SH-SY5Y (cell line): ENCODE measurements at regions not wholly inside any gene's neighbourhood (a gene's known extent, or its start where the extent isn't known, plus 50 kb on each side); places are given as distances from the start of the nearest gene placed in this dataset.

ENCODE experiments used
- GATA2 ChIP-seq: IDR thresholded peaks from 2 replicates; pipeline ENCODE4 v1.6.1; 2011; ENCODE audit warnings: mild to moderate bottlenecking, low read depth, low read length
- GATA3 ChIP-seq: IDR thresholded peaks from 2 replicates; pipeline ENCODE4 v1.6.1; 2011; ENCODE audit warnings: low read depth, mild to moderate bottlenecking, low read length, moderate library complexity

GRCh38 chr6:166046982-166047381, 120.7 kb downstream of the TBXT start:
- no peak for TF ChIP-seq GATA2
- no peak for TF ChIP-seq GATA3
